MM.1S (cell line): ENCODE measurements at regions not wholly inside any gene's neighbourhood (a gene's known extent, or its start where the extent isn't known, plus 50 kb on each side); places are given as distances from the start of the nearest gene placed in this dataset.
"Not testable (repeated sequence)": the region's sequence is repeated elsewhere in the genome, so short reads cannot be mapped to it uniquely, and the experiment has no call there.

Source experiments
- DNase-seq: peaks from one replicate; pipeline ENCODE4 v3.0.0-alpha.2; 2015
- H2AFZ ChIP-seq: fragments of 300-600 bp; sonication (generic); 2 replicates; pipeline ENCODE4 v1.6.0; 2016; ENCODE audit warnings: antibody characterized with exemption, low read length
- H3F3A ChIP-seq: fragments of 300-600 bp; sonication (generic); 2 replicates; pipeline ENCODE4 v1.6.1; 2016; ENCODE audit warnings: mild to moderate bottlenecking, antibody characterized with exemption, low read length, moderate library complexity, mixed read lengths; ENCODE audit not compliant: insufficient read depth
- H3K27ac ChIP-seq: fragments of 300-600 bp; sonication (generic); 2 replicates; pipeline ENCODE4 v1.5.1; 2016; ENCODE audit warnings: mild to moderate bottlenecking, low read length
- H3K27me3 ChIP-seq: fragments of 300-600 bp; sonication (generic); replicated peaks from 2 replicates; pipeline ENCODE4 v1.6.0; 2016; ENCODE audit warnings: low read length; ENCODE audit not compliant: insufficient read depth
- H3K36me3 ChIP-seq: fragments of 300-600 bp; sonication (generic); replicated peaks from 2 replicates; pipeline ENCODE4 v1.6.1; 2016; ENCODE audit warnings: mild to moderate bottlenecking, low read length, mixed read lengths; ENCODE audit not compliant: insufficient read depth
- H3K4me1 ChIP-seq: fragments of 300-600 bp; sonication (generic); 2 replicates; pipeline ENCODE4 v1.6.1; 2016; ENCODE audit warnings: low read length, mixed read lengths
- H3K4me2 ChIP-seq: fragments of 300-600 bp; sonication (generic); 2 replicates; pipeline ENCODE4 v1.6.0; 2016; ENCODE audit warnings: low read depth, low read length
- H3K4me3 ChIP-seq: fragments of 300-600 bp; sonication (generic); 2 replicates; pipeline ENCODE4 v1.5.1; 2016; ENCODE audit warnings: low read length, mixed read lengths
- H3K79me2 ChIP-seq: fragments of 300-600 bp; sonication (generic); 2 replicates; pipeline ENCODE4 v1.6.1; 2016; ENCODE audit warnings: mixed run types, low read length, mixed read lengths
- H3K9ac ChIP-seq: fragments of 300-600 bp; sonication (generic); 2 replicates; pipeline ENCODE4 v1.6.1; 2016; ENCODE audit warnings: low read length, mixed read lengths
- H3K9me2 ChIP-seq: fragments of 300-600 bp; sonication (generic); replicated peaks from 2 replicates; pipeline ENCODE4 v1.6.1; 2016; ENCODE audit warnings: mild to moderate bottlenecking, low read length, mixed read lengths; ENCODE audit not compliant: insufficient read depth
- H3K9me3 ChIP-seq: fragments of 300-600 bp; sonication (generic); replicated peaks from 2 replicates; pipeline ENCODE4 v1.6.1; 2016; ENCODE audit warnings: mild to moderate bottlenecking, low read length, mixed read lengths; ENCODE audit not compliant: insufficient read depth
- H4K20me1 ChIP-seq: fragments of 300-600 bp; sonication (generic); 2 replicates; pipeline ENCODE4 v1.6.1; 2016; ENCODE audit warnings: mild to moderate bottlenecking, low read length, moderate library complexity, mixed read lengths; ENCODE audit not compliant: insufficient read depth
- CTCF ChIP-seq: fragments of 300-600 bp; sonication (generic); IDR thresholded peaks from 2 replicates; pipeline ENCODE4 v1.5.1; 2016; ENCODE audit warnings: antibody characterized with exemption, low read length, mixed read lengths
- EZH2 ChIP-seq: fragments of 300-600 bp; sonication (generic); optimal IDR thresholded peaks from 2 replicates; pipeline ENCODE3; 2017; ENCODE audit warnings: low read depth, mild to moderate bottlenecking, antibody characterized with exemption, low read length, mixed read lengths
- EZH2phosphoT487 ChIP-seq: fragments of 300-600 bp; sonication (generic); IDR thresholded peaks from 2 replicates; pipeline ENCODE4 v1.6.1; 2018; ENCODE audit warnings: antibody characterized with exemption, low read length

- Histone ChIP-seq H3K36me3 (no peaks in the 10 kb centered on the region), H3K4me1 (peaks cover 16% of the 10 kb centered on the region), H3K9me2 (no peaks in the 10 kb centered on the region), H3K9me3 (no peaks in the 10 kb centered on the region), H3K79me2 (no peaks in the 10 kb centered on the region), H3K9ac (no peak overlapping the region), H3K27me3 (no peaks in the 10 kb centered on the region), H3K4me3 (no peak overlapping the region), H4K20me1 (no peaks in the 10 kb centered on the region), H2AFZ (no peak overlapping the region), H3K27ac (no peak overlapping the region; the same call in 1 of the 2 replicates), H3F3A (peaks cover 19% of the 10 kb centered on the region), H3K4me2 (no peak overlapping the region)
- DNase-seq, result no peak
- TF ChIP-seq EZH2phosphoT487 (no peak), CTCF (no peak)
Measured at GRCh38 chr12:124132530-124132929, 159.5 kb downstream of the ZNF664 start.

DNA sequence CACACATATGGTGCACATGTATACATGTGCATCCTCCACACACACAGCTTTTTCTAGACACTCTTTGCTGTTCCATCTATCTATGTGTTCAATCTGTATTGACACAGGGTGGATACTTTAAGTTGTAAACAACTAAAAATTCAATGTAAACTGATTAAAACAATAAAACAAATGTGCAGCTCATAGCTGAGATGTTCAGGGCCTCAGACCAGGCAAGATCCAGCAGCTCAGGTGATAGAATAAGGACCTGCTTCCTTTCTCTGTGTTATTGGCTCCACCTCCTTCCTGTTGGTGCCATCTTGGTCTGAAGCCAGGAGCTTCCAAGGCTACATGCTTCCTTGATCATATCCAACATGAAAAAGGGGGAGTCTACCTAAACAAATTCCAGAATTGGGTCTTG, 158.1 kb upstream of the RFLNA start:
- Histone ChIP-seq H3K27me3 (no peaks in the 10 kb centered on the region), H3K4me1 (peaks cover 9% of the 10 kb centered on the region), H3K9me3 (no peaks in the 10 kb centered on the region), H3K27ac (no peak overlapping the region), H3K4me2 (no peak overlapping the region), H3K79me2 (no peaks in the 10 kb centered on the region), H3F3A (peaks cover 2% of the 10 kb centered on the region; the same call in 1 of the 2 replicates), H3K9ac (no peak overlapping the region), H2AFZ (no peak overlapping the region), H3K9me2 (no peaks in the 10 kb centered on the region), H3K4me3 (no peak overlapping the region), H3K36me3 (no peaks in the 10 kb centered on the region), H4K20me1 (no peaks in the 10 kb centered on the region)
- TF ChIP-seq EZH2phosphoT487, result no peak
- no peak for TF ChIP-seq CTCF
- no peak for TF ChIP-seq EZH2
- DNase-seq, result no peak

GRCh38 chr12:124140944-124141486, 153.9 kb upstream of the RFLNA start:
- Histone ChIP-seq H3K9ac (no peak overlapping the region), H3K4me2 (no peak overlapping the region; the same call in 1 of the 2 replicates), H3K4me3 (no peak overlapping the region), H3K9me3 (no peaks in the 10 kb centered on the region), H2AFZ (no peak overlapping the region), H3K27ac (no peak overlapping the region; the same call in 1 of the 2 replicates), H3K79me2 (no peaks in the 10 kb centered on the region), H3K27me3 (no peaks in the 10 kb centered on the region), H3K36me3 (no peaks in the 10 kb centered on the region), H3K9me2 (no peaks in the 10 kb centered on the region), H3K4me1 (peaks cover 7% of the 10 kb centered on the region; the same call in 1 of the 2 replicates), H3F3A (no peaks in the 10 kb centered on the region), H4K20me1 (no peaks in the 10 kb centered on the region)
- no peak for DNase-seq
- TF ChIP-seq EZH2 (no peak), EZH2phosphoT487 (no peak), CTCF (no peak)

GRCh38 chr12:124141611-124142010, 153.3 kb upstream of the RFLNA start:
- H3K9me2 ChIP-seq, H3K27ac ChIP-seq, H3K79me2 ChIP-seq, H3F3A ChIP-seq, H3K4me1 ChIP-seq, H2AFZ ChIP-seq, H4K20me1 ChIP-seq, H3K36me3 ChIP-seq, H3K4me3 ChIP-seq, H3K27me3 ChIP-seq, H3K4me2 ChIP-seq, H3K9me3 ChIP-seq, H3K9ac ChIP-seq: not testable (repeated sequence)
- DNase-seq, result peak; percentile 9
